ENCODE measurements at regions not wholly inside any gene's neighbourhood (a gene's known extent, or its start where the extent isn't known, plus 50 kb on each side); places are given as distances from the start of the nearest gene placed in this dataset.

DNA sequence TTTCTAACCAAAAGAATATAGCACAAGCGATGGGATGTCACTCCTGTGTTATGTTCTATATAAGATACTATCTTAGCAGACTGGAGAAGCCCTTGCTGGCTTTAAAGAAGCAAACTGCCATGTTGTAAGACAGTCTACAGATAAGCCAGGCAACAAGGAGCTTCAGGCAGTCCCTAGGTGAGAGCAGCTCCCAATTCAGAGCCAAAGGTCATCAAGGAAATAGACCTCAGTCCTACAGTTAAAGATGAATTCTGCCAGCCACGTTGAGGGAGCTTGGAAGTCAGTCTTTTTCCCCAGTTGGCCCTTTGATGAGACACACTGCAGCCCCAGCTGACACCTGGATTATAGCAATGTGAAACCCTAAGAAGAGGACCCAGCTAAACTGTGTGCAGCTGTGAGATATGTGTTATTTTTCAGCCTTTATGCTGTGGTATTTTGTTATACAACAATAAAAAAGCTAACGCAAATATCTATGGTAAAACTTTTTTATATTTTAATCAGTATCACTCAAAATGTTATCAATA is 102.5 kb upstream of the AKAP13 start:
- TF ChIP-seq, protein P1, sequence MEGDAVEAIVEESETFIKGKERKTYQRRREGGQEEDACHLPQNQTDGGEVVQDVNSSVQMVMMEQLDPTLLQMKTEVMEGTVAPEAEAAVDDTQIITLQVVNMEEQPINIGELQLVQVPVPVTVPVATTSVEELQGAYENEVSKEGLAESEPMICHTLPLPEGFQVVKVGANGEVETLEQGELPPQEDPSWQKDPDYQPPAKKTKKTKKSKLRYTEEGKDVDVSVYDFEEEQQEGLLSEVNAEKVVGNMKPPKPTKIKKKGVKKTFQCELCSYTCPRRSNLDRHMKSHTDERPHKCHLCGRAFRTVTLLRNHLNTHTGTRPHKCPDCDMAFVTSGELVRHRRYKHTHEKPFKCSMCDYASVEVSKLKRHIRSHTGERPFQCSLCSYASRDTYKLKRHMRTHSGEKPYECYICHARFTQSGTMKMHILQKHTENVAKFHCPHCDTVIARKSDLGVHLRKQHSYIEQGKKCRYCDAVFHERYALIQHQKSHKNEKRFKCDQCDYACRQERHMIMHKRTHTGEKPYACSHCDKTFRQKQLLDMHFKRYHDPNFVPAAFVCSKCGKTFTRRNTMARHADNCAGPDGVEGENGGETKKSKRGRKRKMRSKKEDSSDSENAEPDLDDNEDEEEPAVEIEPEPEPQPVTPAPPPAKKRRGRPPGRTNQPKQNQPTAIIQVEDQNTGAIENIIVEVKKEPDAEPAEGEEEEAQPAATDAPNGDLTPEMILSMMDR (IDR thresholded peaks at IDR 0.05; ENCODE audit: low read depth, low read length, missing input control) = no peak
- TF ChIP-seq JUND (IDR thresholded peaks at IDR 0.05) = no peak
- no peak for TF ChIP-seq HNF4A (conservative IDR thresholded peaks at IDR 0.05)
- no peak for TF ChIP-seq EGR1 (IDR thresholded peaks at IDR 0.05; ENCODE audit: low read depth in 2 of 2)
